Fibroblast of villous mesenchyme (primary cell): ENCODE measurements at regions not wholly inside any gene's neighbourhood (a gene's known extent, or its start where the extent isn't known, plus 50 kb on each side); places are given as distances from the start of the nearest gene placed in this dataset.
A peak's percentile ranks its signal among the peaks of the same experiment; 100 is the strongest.

Experiments used
- DNase-seq: peaks from one replicate; pipeline ENCODE4 v3.0.0-alpha.2; 2010; ENCODE audit warnings: low read depth
- H3K4me3 ChIP-seq: 2 replicates; pipeline ENCODE4 v1.5.1; 2011; ENCODE audit warnings: low read depth, mild to moderate bottlenecking, low read length
- CTCF ChIP-seq: IDR thresholded peaks from 2 replicates; pipeline ENCODE4 v1.5.1; 2012; ENCODE audit warnings: low read depth, mild to moderate bottlenecking, low read length; ENCODE audit not compliant: insufficient read depth

- TF ChIP-seq CTCF = no peak
- DNase-seq = no peak
Measured at GRCh38 chr9:84424931-84425330, 84.4 kb upstream of the SLC28A3 start.

GRCh38 chr9:84432746-84433145 lies 92.2 kb upstream of the SLC28A3 start:
- DNase-seq = no peak
- H3K4me3 ChIP-seq = no peak overlapping the region
- no peak for TF ChIP-seq CTCF

More at GRCh38 chr9:84424931-84425330, 84.4 kb upstream of the SLC28A3 start:
- H3K4me3 ChIP-seq = no peak overlapping the region

- no peak for TF ChIP-seq CTCF
- no peak overlapping the region for H3K4me3 ChIP-seq
- no peak for DNase-seq
Measured at GRCh38 chr9:84435902-84436301, 95.3 kb upstream of the SLC28A3 start.

GRCh38 chr9:84436386-84437109 lies 96.0 kb upstream of the SLC28A3 start:
- no peak for TF ChIP-seq CTCF
- DNase-seq = no peak
- H3K4me3 ChIP-seq = no peak overlapping the region

- no peak overlapping the region for H3K4me3 ChIP-seq
- DNase-seq = no peak
- no peak for TF ChIP-seq CTCF
Measured at GRCh38 chr9:84438391-84438790, 97.8 kb upstream of the SLC28A3 start.

- no peak for TF ChIP-seq CTCF
- no peak overlapping the region for H3K4me3 ChIP-seq
- DNase-seq = peak; percentile 7
Measured at GRCh38 chr9:84439250-84439649, 98.7 kb upstream of the SLC28A3 start.

GRCh38 chr9:84442712-84443111 lies 102.2 kb upstream of the SLC28A3 start:
- H3K4me3 ChIP-seq = no peak overlapping the region
- no peak for TF ChIP-seq CTCF
- DNase-seq = no peak
